ENCODE measurements at regions not wholly inside any gene's neighbourhood (a gene's known extent, or its start where the extent isn't known, plus 50 kb on each side); places are given as distances from the start of the nearest gene placed in this dataset.

- TF ChIP-seq POLR2A (IDR thresholded peaks at IDR 0.05; ENCODE audit: low read depth, low read length), result no peak
- TF ChIP-seq POLR2AphosphoS5 (IDR thresholded peaks at IDR 0.05; ENCODE audit: low read depth, low read length), result no peak
Observed at GRCh38 chr17:71748872-71749271, 371.9 kb upstream of the SOX9 start.
